SK-N-SH (cell line): ENCODE measurements at regions not wholly inside any gene's neighbourhood (a gene's known extent, or its start where the extent isn't known, plus 50 kb on each side); places are given as distances from the start of the nearest gene placed in this dataset.

Experiments
- GABPA ChIP-seq: IDR thresholded peaks from 2 replicates; pipeline ENCODE4 v1.4.0; 2012; ENCODE audit warnings: low read depth, mild to moderate bottlenecking
- NFIC ChIP-seq: IDR thresholded peaks from 2 replicates; pipeline ENCODE4 v1.4.0; 2012; ENCODE audit warnings: borderline replicate concordance
- PBX3 ChIP-seq: IDR thresholded peaks from 2 replicates; pipeline ENCODE4; 2012
- SMC3 ChIP-seq: IDR thresholded peaks from 2 replicates; pipeline ENCODE4 v1.6.1; 2012; ENCODE audit warnings: low read depth, low read length, improper control_type of control experiment
- TF ChIP-seq, protein P1 (sequence below): fragments of 200-600 bp; sonication (generic); IDR thresholded peaks from 2 replicates; pipeline ENCODE4 v1.6.1; 2017; ENCODE audit warnings: antibody characterized with exemption, mild to moderate bottlenecking, moderate library complexity

DNA sequence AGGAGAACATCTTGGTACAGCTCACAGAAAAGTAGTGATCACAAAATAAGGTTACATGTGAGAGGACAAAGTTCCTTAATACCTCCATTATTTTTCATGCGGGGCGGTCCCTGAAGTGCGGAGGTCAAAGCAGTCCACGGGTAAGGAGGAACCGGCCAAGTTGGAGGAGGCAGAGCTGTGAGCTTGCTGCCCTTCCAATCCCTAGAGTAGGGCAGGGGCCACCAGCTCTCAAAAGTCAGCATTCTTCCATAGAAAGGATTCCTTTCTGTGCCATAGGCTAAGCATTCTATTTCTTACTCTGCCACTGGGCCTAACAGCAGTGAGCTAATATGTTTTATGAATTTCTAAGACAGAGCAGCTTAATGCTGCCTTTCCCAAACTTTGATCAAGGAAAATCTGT, 50.9 kb upstream of the USP1 start:
- TF ChIP-seq SMC3 (no peak), GABPA (no peak), NFIC (no peak), PBX3 (no peak)
- TF ChIP-seq, protein P1, sequence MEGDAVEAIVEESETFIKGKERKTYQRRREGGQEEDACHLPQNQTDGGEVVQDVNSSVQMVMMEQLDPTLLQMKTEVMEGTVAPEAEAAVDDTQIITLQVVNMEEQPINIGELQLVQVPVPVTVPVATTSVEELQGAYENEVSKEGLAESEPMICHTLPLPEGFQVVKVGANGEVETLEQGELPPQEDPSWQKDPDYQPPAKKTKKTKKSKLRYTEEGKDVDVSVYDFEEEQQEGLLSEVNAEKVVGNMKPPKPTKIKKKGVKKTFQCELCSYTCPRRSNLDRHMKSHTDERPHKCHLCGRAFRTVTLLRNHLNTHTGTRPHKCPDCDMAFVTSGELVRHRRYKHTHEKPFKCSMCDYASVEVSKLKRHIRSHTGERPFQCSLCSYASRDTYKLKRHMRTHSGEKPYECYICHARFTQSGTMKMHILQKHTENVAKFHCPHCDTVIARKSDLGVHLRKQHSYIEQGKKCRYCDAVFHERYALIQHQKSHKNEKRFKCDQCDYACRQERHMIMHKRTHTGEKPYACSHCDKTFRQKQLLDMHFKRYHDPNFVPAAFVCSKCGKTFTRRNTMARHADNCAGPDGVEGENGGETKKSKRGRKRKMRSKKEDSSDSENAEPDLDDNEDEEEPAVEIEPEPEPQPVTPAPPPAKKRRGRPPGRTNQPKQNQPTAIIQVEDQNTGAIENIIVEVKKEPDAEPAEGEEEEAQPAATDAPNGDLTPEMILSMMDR = no peak
